ENCODE measurements at regions not wholly inside any gene's neighbourhood (a gene's known extent, or its start where the extent isn't known, plus 50 kb on each side); places are given as distances from the start of the nearest gene placed in this dataset.

- ChIA-PET CTCF (no interaction called here), POLR2A (no interaction called here)
- Histone ChIP-seq H3K4me1 (ENCODE audit: insufficient read depth, low read length) (no peaks in the 10 kb centered on the region), H3K9me3 (ENCODE audit: control insufficient read depth in 1 of 2, insufficient read depth in 1 of 2, low read length in 2 of 2) (no peaks in the 10 kb centered on the region), H3K27me3 (ENCODE audit: control insufficient read depth in 1 of 2, insufficient read depth in 2 of 2, low read length in 2 of 2) (no peaks in the 10 kb centered on the region), H3K27ac (ENCODE audit: low read depth in 1 of 2, low read length in 2 of 2) (no peak overlapping the region), H3K36me3 (ENCODE audit: insufficient read depth, low read length) (no peaks in the 10 kb centered on the region), H3K4me3 (ENCODE audit: low read length) (no peak overlapping the region)
- Mint-ChIP-seq H3K4me3 (no peak overlapping the region), H3K27ac (no peak overlapping the region), H3K36me3 (ENCODE audit: low read depth) (no peaks in the 10 kb centered on the region), H3K9me3 (no peaks in the 10 kb centered on the region), H3K27me3 (no peaks in the 10 kb centered on the region), H3K4me1 (ENCODE audit: low read depth) (no peaks in the 10 kb centered on the region)
- DNase-seq (no peak), ATAC-seq (ENCODE audit: poor library complexity) (no peak)
- TF ChIP-seq, protein P1, sequence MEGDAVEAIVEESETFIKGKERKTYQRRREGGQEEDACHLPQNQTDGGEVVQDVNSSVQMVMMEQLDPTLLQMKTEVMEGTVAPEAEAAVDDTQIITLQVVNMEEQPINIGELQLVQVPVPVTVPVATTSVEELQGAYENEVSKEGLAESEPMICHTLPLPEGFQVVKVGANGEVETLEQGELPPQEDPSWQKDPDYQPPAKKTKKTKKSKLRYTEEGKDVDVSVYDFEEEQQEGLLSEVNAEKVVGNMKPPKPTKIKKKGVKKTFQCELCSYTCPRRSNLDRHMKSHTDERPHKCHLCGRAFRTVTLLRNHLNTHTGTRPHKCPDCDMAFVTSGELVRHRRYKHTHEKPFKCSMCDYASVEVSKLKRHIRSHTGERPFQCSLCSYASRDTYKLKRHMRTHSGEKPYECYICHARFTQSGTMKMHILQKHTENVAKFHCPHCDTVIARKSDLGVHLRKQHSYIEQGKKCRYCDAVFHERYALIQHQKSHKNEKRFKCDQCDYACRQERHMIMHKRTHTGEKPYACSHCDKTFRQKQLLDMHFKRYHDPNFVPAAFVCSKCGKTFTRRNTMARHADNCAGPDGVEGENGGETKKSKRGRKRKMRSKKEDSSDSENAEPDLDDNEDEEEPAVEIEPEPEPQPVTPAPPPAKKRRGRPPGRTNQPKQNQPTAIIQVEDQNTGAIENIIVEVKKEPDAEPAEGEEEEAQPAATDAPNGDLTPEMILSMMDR (IDR thresholded peaks at IDR 0.05) = no peak
- intact Hi-C loops (cut with DNase I, micrococcal nuclease) = no loop called here
Observed at GRCh38 chr18:1680108-1680507, 775.4 kb downstream of the ADCYAP1 start.

- ChIA-PET CTCF (no interaction called here), POLR2A (no interaction called here)
- ATAC-seq (ENCODE audit: poor library complexity) (no peak), DNase-seq (no peak)
- Histone ChIP-seq H3K27ac (ENCODE audit: low read depth in 1 of 2, low read length in 2 of 2) (no peak overlapping the region), H3K27me3 (ENCODE audit: control insufficient read depth in 1 of 2, insufficient read depth in 2 of 2, low read length in 2 of 2) (no peaks in the 10 kb centered on the region), H3K4me3 (ENCODE audit: low read length) (no peak overlapping the region), H3K9me3 (ENCODE audit: control insufficient read depth in 1 of 2, insufficient read depth in 1 of 2, low read length in 2 of 2) (no peaks in the 10 kb centered on the region), H3K4me1 (ENCODE audit: insufficient read depth, low read length) (no peaks in the 10 kb centered on the region), H3K36me3 (ENCODE audit: insufficient read depth, low read length) (no peaks in the 10 kb centered on the region)
- Mint-ChIP-seq H3K36me3 (ENCODE audit: low read depth) (no peaks in the 10 kb centered on the region), H3K4me3 (no peak overlapping the region), H3K9me3 (no peaks in the 10 kb centered on the region), H3K27ac (no peak overlapping the region), H3K27me3 (no peaks in the 10 kb centered on the region), H3K4me1 (ENCODE audit: low read depth) (no peaks in the 10 kb centered on the region)
- intact Hi-C loops (cut with DNase I, micrococcal nuclease) = no loop called here
- TF ChIP-seq, protein P1 (IDR thresholded peaks at IDR 0.05) = no peak
Observed at GRCh38 chr18:1691863-1692262, 787.2 kb downstream of the ADCYAP1 start.

DNA sequence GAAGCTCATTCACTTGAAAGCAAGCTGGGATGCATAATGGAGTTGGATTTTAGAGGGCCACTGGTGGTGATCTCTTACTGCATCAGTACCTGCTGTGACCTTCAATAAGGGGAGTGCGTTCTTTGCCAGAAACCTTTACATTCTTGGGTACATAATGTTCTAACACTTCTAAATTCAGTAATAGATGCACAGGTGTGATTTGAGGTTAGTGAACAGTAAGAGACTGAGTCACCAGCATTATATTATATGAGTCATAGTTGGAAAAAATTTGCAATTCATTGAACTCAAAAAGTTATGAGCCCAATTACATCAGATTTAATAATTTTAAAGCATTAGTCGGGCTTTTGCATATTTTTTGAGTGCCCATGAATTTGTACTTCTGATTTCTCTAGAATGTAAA, 803.3 kb downstream of the ADCYAP1 start:
- TF ChIP-seq, protein P1 (IDR thresholded peaks at IDR 0.05) = no peak

More for the DNA sequence above, 803.3 kb downstream of the ADCYAP1 start:
- intact Hi-C loops (cut with DNase I, micrococcal nuclease) = no loop called here
- H3K4me3 Mint-ChIP-seq = no peak overlapping the region
- H3K9me3 Mint-ChIP-seq = no peaks in the 10 kb centered on the region
- Histone ChIP-seq H3K4me3 (ENCODE audit: low read length) (no peak overlapping the region), H3K27me3 (ENCODE audit: control insufficient read depth in 1 of 2, insufficient read depth in 2 of 2, low read length in 2 of 2) (no peaks in the 10 kb centered on the region), H3K9me3 (ENCODE audit: control insufficient read depth in 1 of 2, insufficient read depth in 1 of 2, low read length in 2 of 2) (no peaks in the 10 kb centered on the region), H3K36me3 (ENCODE audit: insufficient read depth, low read length) (no peaks in the 10 kb centered on the region), H3K4me1 (ENCODE audit: insufficient read depth, low read length) (no peaks in the 10 kb centered on the region), H3K27ac (ENCODE audit: low read depth in 1 of 2, low read length in 2 of 2) (no peak overlapping the region)
- CTCF ChIA-PET = no interaction called here
- DNase-seq (no peak), ATAC-seq (ENCODE audit: poor library complexity) (no peak)
- H3K36me3 Mint-ChIP-seq (ENCODE audit: low read depth) = no peaks in the 10 kb centered on the region
- H3K27ac Mint-ChIP-seq = no peak overlapping the region
- H3K27me3 Mint-ChIP-seq = no peaks in the 10 kb centered on the region
- POLR2A ChIA-PET = no interaction called here
- no peaks in the 10 kb centered on the region for H3K4me1 Mint-ChIP-seq (ENCODE audit: low read depth)
